HG03439 (cell line): ENCODE measurements at regions not wholly inside any gene's neighbourhood (a gene's known extent, or its start where the extent isn't known, plus 50 kb on each side); places are given as distances from the start of the nearest gene placed in this dataset.
A peak's percentile ranks its signal among the peaks of the same experiment; 100 is the strongest.
"Not testable (repeated sequence)": the region's sequence is repeated elsewhere in the genome, so short reads cannot be mapped to it uniquely, and the experiment has no call there.

Experiments used
- ATAC-seq: cut with Tn5 transposase; IDR thresholded peaks from one replicate; pipeline ENCODE4 v1.9.1; 2021; ENCODE audit warnings: mild to moderate bottlenecking, moderate library complexity; ENCODE audit not compliant: unreplicated experiment

- ATAC-seq, result no peak
Observed at GRCh38 chr1:181949500-181949899, 112.0 kb downstream of the ZNF648 start.

DNA sequence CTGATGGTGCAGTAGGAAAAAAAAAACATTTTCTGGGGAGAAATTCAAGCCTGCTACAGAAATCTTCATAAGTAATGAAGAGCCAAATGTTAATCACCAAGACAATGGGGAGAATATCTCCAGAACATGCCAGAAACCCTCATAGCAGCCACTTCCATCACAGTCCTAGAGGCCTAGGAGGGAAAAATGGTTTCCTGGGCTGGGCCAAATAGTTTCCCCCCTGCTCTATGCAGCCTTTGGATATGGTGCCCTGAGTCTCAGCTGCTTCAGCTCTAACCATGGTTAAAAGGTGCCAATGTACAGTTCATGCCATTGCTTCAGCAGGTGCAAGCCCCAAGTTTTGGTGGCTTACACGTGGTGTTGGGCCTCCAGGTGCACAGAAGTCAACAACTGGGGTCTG is 113.1 kb downstream of the ZNF648 start:
- no peak for ATAC-seq

GRCh38 chr1:181947441-181947840 is 114.1 kb downstream of the ZNF648 start:
- no peak for ATAC-seq

DNA sequence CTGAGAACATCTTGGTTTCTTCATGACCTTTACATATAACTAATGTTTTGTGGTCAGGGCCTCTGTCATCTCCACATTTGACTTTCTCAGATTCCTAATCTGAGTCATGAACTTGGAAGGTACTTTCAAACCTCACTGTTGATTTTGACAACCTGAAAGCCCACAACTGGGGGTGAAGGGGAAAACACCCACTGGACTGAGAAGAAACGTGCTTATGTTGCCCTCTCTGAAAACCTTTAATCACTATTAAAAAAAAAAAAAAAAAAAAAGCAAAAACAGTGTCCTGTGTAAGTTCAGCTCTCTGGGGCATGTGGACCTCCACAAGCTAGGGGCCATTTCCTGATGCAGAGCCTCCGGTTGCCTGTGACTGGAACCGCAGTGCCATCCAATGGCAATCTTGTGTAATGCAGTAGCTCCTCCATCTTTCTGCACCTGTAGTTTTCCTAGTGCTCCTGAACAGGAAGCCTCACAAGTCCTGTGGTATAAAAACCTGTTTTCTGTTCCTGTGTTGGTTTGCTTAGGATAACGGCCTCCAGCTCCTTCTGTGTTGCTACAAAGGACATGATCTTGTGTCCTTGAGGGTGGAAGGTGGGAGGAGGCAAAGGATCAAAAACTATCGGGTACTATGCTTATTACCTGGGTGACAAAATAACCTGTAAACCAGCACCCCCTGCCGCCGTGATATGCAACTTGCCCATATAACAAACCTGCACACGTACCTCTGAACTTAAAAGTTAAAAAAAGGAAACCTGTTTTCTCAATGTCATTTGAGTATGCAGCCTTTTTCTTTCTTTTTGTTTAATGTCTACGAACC is 124.5 kb downstream of the ZNF648 start:
- ATAC-seq, result peak; percentile 97

DNA sequence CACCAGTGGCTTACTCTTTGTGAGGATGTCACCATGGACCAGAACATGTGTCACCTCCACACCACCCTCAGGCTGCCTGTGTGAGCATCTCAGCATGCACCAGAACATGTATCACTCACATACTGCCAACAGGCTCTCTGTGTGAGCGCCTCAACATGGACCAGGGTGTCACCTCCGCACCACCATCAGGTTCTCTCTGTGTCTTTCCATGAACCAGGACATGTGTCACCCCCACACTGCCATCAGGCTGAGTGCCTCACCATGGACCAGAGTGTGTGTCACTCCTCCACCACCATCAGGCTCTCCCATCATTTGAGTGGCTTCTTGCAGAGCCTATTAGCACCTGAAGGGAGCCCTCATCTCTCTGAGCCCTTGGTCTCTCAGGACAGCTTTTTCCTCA is 125.2 kb downstream of the ZNF648 start:
- ATAC-seq, result peak; percentile 29

- ATAC-seq, result no peak
Observed at GRCh38 chr1:181931873-181932272, 129.6 kb downstream of the ZNF648 start.

DNA sequence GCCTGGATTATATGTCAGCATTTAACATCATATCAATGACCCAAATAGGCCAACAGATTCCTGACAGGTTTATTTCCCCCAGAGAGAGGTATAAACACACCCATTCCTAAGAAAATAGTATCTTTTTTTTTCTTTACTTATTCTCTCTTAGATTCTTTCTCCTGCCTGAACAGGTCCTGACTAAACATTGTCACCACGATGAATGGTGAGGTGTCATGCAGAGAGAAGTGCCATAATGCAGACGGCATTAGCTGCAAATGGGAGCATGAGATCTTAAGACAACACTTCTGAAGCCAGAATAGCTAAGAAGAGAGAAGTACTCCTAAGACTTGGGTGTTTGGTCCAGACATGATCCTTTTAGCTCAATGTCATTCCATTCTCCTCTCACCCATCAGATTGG is 131.3 kb downstream of the ZNF648 start:
- ATAC-seq, result no peak

GRCh38 chr1:181926697-181927096 is 134.8 kb downstream of the ZNF648 start:
- ATAC-seq, result no peak

DNA sequence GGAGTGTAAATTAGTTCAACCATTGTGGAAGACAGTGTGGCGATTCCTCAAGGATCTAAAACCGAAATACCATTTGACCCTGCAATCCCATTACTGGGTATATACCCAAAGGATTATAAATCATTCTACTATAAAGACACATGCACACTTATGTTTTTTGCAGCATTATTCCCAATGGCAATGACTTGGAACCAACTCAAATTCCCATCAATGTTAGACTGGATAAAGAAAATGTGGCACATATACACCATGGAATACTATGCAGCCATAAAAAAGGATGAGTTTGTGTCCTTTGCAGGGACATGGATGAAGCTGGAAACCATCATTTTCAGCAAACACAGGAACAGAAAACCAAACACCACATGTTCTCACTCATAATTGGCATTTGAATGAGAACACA is 137.5 kb downstream of the ZNF648 start:
- not testable (repeated sequence) for ATAC-seq

GRCh38 chr1:181919542-181919941 is 142.0 kb downstream of the ZNF648 start:
- ATAC-seq, result no peak

- no peak for ATAC-seq
Observed at GRCh38 chr1:181918880-181919525, 142.5 kb downstream of the ZNF648 start.

- ATAC-seq, result no peak
Observed at GRCh38 chr1:181911715-181912114, 149.8 kb downstream of the ZNF648 start.

DNA sequence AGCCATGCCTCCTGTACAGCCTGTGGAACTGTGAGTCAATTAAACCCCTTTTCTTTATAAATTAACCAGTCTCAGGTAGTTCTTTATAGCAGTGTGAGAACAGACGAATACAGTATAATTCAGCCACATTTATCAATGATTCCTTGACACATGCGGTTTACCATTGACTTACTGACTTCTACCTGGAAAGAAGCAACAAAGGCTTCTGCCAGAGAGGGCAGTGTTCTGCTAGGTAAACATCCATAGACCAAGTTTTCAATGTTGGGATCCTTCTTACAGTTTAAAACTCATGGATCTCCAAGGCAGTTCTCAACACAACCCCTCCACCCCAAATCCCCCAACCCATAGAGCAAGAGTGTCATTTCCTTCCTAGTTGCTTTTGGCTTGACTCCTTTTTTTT is 150.6 kb downstream of the ZNF648 start:
- no peak for ATAC-seq

- no peak for ATAC-seq
Observed at GRCh38 chr1:181909010-181909409, 152.5 kb downstream of the ZNF648 start.

- ATAC-seq, result no peak
Observed at GRCh38 chr1:181906631-181907030, 154.9 kb downstream of the ZNF648 start.

- ATAC-seq, result no peak
Observed at GRCh38 chr1:181905944-181906597, 155.4 kb downstream of the ZNF648 start.

DNA sequence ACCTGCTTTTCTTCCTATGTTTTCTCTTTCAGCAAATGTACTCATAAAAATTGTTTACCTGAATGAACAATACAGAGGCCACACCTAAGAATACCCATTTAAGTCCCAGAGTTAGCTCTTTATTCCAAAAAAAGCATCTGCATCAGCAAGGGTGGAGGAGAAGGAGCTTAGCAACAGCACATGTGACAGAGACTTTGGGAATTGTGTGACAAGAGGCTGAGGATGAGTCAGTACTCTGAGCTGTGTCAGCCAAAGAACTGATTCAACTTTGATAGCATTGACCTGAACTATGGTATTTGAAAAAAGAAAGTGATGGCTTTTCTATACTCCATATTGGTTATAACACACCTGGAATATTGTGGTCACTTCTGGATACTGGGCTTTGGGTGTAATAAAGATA is 162.7 kb downstream of the ZNF648 start:
- no peak for ATAC-seq

DNA sequence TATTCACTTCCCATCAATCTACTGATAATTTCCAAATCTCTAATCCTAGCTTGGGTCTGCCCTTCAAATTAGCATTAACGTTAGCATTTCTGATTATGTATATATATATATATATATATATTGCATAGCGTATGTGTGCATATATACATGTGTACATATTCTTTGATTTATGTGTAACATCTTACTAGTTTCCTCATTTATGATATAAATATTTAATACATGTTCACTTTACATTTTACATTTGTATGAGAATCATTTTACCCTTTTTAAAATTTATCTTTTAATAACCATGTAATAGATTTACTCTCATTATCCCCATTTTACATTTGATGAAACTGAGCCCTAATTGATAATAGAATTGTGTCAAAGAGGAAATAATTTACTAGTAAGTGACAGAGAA is 164.7 kb downstream of the ZNF648 start:
- ATAC-seq, result no peak

DNA sequence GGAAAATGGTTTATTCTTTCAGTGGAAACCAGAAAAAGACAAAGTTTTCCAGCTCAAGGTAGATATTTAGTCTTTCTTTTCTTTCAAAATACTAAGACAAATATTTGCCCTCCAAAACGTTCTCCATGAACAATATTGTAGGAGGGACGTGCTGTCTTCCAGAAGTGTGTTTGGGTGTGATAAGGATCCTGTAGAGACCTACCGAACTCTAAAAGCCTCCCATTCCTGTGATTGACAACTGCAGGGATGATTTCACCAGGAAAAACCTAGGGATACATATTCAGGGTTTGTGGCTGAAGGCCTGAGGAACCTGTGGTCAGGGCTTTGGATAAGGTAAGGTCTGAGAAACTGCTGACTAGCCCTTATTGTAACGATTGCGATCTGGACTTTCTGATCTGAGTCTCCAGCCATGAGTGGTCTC is 167.1 kb downstream of the ZNF648 start:
- no peak for ATAC-seq

DNA sequence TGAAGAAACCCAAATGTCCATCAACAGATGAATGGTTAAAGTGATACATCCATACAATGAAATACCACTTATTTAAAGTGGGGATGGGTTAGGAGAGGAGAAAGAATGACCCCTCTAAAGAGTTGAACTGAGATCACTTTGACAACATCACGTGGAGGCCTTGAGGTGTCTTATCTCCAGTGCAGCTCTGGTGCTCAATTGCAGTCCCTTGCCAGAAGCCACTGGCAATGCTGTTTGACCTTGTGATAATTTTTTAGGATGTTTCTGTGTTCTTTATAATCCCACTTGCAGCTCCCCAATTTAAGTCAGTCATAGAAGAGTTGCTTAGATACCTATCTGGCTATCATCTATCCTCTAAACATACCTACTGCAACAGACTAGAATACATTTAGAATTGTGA is 167.6 kb downstream of the ZNF648 start:
- no peak for ATAC-seq

DNA sequence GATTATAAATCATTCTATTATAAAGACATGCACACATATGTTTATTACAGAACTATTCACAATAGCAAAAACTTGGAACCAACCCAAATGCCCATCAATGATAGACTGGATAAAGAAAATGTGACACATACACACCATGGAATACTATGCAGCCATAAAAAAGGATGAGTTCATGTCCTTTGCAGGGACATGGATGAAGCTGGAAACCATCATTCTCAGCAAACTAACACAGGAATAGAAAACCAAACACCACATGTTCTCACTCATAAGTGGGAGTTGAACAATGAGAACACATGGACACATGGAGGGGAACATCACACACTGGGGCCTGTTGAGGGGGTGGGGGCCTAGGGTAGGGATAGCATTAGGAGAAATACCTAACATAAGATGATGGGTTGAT is 168.4 kb downstream of the ZNF648 start:
- not testable (repeated sequence) for ATAC-seq

GRCh38 chr1:181872562-181872961 is 188.9 kb downstream of the ZNF648 start:
- ATAC-seq, result no peak
